ENCODE measurements at regions not wholly inside any gene's neighbourhood (a gene's known extent, or its start where the extent isn't known, plus 50 kb on each side); places are given as distances from the start of the nearest gene placed in this dataset.

DNA sequence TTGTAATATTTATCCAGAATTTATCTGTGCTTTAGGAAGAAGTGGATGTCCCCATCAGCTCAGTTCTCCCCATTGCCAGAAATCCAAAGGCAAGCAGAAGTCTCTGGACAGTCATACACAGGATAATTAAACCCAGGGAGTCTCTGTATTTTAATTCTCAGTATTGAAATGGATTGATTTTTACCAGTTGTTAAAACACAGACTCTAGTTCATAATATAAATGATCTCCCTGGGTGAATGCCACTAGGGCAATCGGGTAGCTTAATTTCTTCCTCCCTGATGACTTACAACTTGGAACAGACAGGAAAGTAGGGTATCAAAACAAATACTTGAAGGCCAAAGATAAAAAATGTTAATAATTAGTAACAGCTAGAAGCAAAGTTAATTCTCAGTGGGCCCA, 66.5 kb upstream of the DAP start (continued):
- TF ChIP-seq EZH2phosphoT487 (IDR thresholded peaks at IDR 0.05; ENCODE audit: borderline replicate concordance, low read depth) (no peak), TEAD4 (IDR thresholded peaks at IDR 0.05; ENCODE audit: borderline replicate concordance, insufficient read depth) (no peak), TAF1 (IDR thresholded peaks at IDR 0.05; ENCODE audit: borderline replicate concordance, low read depth, low read length) (no peak), FOXM1 (IDR thresholded peaks at IDR 0.05; ENCODE audit: low read depth) (no peak)
- TF ChIP-seq, protein P1, sequence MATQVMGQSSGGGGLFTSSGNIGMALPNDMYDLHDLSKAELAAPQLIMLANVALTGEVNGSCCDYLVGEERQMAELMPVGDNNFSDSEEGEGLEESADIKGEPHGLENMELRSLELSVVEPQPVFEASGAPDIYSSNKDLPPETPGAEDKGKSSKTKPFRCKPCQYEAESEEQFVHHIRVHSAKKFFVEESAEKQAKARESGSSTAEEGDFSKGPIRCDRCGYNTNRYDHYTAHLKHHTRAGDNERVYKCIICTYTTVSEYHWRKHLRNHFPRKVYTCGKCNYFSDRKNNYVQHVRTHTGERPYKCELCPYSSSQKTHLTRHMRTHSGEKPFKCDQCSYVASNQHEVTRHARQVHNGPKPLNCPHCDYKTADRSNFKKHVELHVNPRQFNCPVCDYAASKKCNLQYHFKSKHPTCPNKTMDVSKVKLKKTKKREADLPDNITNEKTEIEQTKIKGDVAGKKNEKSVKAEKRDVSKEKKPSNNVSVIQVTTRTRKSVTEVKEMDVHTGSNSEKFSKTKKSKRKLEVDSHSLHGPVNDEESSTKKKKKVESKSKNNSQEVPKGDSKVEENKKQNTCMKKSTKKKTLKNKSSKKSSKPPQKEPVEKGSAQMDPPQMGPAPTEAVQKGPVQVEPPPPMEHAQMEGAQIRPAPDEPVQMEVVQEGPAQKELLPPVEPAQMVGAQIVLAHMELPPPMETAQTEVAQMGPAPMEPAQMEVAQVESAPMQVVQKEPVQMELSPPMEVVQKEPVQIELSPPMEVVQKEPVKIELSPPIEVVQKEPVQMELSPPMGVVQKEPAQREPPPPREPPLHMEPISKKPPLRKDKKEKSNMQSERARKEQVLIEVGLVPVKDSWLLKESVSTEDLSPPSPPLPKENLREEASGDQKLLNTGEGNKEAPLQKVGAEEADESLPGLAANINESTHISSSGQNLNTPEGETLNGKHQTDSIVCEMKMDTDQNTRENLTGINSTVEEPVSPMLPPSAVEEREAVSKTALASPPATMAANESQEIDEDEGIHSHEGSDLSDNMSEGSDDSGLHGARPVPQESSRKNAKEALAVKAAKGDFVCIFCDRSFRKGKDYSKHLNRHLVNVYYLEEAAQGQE (IDR thresholded peaks at IDR 0.05; ENCODE audit: low read depth, low read length), result no peak

DNA sequence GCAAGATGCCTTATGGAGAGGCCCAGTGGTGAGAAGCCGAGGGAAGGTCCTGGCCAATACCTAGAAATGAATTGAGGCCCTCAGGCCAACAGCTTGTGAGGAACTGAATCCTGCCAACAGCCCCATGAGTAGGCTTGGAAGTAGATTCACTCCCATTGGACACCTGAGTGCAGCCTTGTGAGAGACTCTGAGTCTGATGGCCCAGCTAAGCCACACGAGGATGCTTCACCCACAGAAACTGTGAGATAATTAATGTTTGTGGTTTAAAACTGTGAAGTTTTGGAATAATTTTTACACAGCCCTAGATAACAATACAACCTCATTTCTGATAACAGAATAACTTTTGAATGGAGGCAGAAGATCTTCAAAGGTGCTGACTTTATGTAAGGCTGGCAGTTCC, 65.9 kb upstream of the DAP start:
- no peaks in the 10 kb centered on the region for H3K4me1 ChIP-seq (ENCODE audit: control insufficient read depth in 1 of 2, insufficient read depth in 2 of 2, low read depth in 1 of 2, low read length in 1 of 2)
- WGBS (ENCODE audit: low lambda C conversion rate), result 11% methylated on average over 2 of the region's 2 CpGs

DNA sequence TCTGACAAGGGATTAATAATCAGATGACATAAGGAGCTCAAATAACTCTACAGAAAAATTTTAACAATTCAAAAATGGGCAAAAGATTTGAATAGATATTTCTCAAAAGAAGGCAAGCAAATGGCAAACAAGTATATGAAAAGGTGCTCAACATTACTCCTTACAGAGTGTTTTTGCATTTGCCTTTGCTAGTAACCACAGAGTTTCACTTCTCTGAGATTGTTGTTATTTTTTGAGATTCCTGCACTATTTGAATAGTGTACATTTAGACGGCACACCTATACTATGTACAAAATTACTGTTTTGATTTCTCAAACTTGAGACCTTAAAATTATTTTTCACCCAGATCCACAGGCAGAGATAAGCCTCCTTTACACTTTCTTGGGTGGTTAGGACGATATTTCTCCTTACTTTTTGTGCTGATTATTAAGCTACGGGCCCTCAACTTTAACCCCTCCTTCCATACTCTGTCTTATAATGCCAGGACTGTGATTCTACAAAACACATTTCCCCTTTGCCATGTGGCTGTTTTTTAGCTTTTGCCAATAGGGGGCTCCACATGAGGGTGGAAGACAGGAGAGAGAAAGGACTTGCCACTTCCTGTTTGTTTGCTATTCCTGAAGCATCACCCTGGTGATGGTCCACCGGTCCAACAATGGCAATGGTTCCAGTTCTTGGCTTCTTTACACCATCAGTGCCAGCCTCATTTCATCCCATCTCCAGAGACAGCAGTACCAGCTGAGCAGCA, 65.0 kb upstream of the DAP start:
- no peaks in the 10 kb centered on the region for H3K79me2 ChIP-seq (ENCODE audit: insufficient read depth)
- H3K4me1 ChIP-seq (ENCODE audit: control insufficient read depth in 1 of 2, insufficient read depth in 2 of 2, low read depth in 1 of 2, low read length in 1 of 2), result no peaks in the 10 kb centered on the region
- 43% methylated on average over 4 of the region's 4 CpGs for WGBS (ENCODE audit: low lambda C conversion rate)
- H3K27me3 ChIP-seq (ENCODE audit: insufficient read depth), result peaks cover 6% of the 10 kb centered on the region; the same call in 1 of the 2 replicates
- POLR2A ChIA-PET, result no interaction called here
- no peaks in the 10 kb centered on the region for H3K36me3 ChIP-seq (replicated peaks in 1 of 2; ENCODE audit: control insufficient read depth in 1 of 2, insufficient read depth in 2 of 2, low read length in 1 of 2)
- no peak overlapping the region for H3K27ac ChIP-seq (ENCODE audit: low read depth in 2 of 2, low read length in 1 of 2)
- H3K4me3 ChIP-seq (ENCODE audit: low read depth in 2 of 2, low read length in 1 of 2), result no peak overlapping the region
- H2AFZ ChIP-seq (ENCODE audit: low read depth), result no peak overlapping the region
- CTCF ChIA-PET, result interaction anchor here (0.9 to 1.3 kb wide), 3 partner anchors 14 to 108 kb away, joined by 3 read pairs; no protein-coding TSS in a partner anchor
- no peaks in the 10 kb centered on the region for H3K9me3 ChIP-seq
- H3K9ac ChIP-seq, result no peak overlapping the region
- H3K9me2 ChIP-seq, result no peaks in the 10 kb centered on the region
- H3F3A ChIP-seq (replicated peaks; ENCODE audit: insufficient read depth), result peaks cover 3% of the 10 kb centered on the region
- no peak for DNase-seq
- no peak overlapping the region for H3K4me2 ChIP-seq
- H4K20me1 ChIP-seq (ENCODE audit: insufficient read depth), result no peaks in the 10 kb centered on the region
- TF ChIP-seq, protein P2, sequence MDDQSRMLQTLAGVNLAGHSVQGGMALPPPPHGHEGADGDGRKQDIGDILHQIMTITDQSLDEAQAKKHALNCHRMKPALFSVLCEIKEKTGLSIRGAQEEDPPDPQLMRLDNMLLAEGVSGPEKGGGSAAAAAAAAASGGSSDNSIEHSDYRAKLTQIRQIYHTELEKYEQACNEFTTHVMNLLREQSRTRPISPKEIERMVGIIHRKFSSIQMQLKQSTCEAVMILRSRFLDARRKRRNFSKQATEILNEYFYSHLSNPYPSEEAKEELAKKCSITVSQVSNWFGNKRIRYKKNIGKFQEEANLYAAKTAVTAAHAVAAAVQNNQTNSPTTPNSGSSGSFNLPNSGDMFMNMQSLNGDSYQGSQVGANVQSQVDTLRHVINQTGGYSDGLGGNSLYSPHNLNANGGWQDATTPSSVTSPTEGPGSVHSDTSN (IDR thresholded peaks at IDR 0.05), result no peak
- TF ChIP-seq, protein P3, sequence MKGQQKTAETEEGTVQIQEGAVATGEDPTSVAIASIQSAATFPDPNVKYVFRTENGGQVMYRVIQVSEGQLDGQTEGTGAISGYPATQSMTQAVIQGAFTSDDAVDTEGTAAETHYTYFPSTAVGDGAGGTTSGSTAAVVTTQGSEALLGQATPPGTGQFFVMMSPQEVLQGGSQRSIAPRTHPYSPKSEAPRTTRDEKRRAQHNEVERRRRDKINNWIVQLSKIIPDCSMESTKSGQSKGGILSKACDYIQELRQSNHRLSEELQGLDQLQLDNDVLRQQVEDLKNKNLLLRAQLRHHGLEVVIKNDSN (IDR thresholded peaks at IDR 0.05; ENCODE audit: borderline replicate concordance, low read depth), result no peak
- TF ChIP-seq YY1 (IDR thresholded peaks at IDR 0.05; ENCODE audit: low read depth) (no peak), TAF1 (IDR thresholded peaks at IDR 0.05; ENCODE audit: borderline replicate concordance, low read depth, low read length) (no peak), NFIC (IDR thresholded peaks at IDR 0.05; ENCODE audit: borderline replicate concordance) (no peak), FOSL2 (IDR thresholded peaks at IDR 0.05; ENCODE audit: borderline replicate concordance, low read depth) (no peak), FOXJ3 (CRISPR knock-in tag; IDR thresholded peaks at IDR 0.05) (no peak)
- TF ChIP-seq, protein P4, sequence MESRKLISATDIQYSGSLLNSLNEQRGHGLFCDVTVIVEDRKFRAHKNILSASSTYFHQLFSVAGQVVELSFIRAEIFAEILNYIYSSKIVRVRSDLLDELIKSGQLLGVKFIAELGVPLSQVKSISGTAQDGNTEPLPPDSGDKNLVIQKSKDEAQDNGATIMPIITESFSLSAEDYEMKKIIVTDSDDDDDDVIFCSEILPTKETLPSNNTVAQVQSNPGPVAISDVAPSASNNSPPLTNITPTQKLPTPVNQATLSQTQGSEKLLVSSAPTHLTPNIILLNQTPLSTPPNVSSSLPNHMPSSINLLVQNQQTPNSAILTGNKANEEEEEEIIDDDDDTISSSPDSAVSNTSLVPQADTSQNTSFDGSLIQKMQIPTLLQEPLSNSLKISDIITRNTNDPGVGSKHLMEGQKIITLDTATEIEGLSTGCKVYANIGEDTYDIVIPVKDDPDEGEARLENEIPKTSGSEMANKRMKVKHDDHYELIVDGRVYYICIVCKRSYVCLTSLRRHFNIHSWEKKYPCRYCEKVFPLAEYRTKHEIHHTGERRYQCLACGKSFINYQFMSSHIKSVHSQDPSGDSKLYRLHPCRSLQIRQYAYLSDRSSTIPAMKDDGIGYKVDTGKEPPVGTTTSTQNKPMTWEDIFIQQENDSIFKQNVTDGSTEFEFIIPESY (IDR thresholded peaks at IDR 0.05; ENCODE audit: borderline replicate concordance, low read depth), result no peak

More for the DNA sequence above, 65.9 kb upstream of the DAP start:
- ChIA-PET CTCF (interaction anchor here (0.9 to 1.3 kb wide), 4 partner anchors 10 to 132 kb away, joined by 3 to 6 read pairs (median 3); no protein-coding TSS in a partner anchor), POLR2A (no interaction called here)
- Histone ChIP-seq H3K9me2 (no peaks in the 10 kb centered on the region), H3K9ac (no peak overlapping the region), H3F3A (replicated peaks; ENCODE audit: insufficient read depth) (peaks cover 3% of the 10 kb centered on the region), H4K20me1 (ENCODE audit: insufficient read depth) (no peaks in the 10 kb centered on the region), H3K27me3 (ENCODE audit: insufficient read depth) (no peaks in the 10 kb centered on the region; the same call in 1 of the 2 replicates), H3K4me2 (no peak overlapping the region), H2AFZ (ENCODE audit: low read depth) (no peak overlapping the region), H3K9me3 (no peaks in the 10 kb centered on the region), H3K79me2 (ENCODE audit: insufficient read depth) (no peaks in the 10 kb centered on the region), H3K27ac (ENCODE audit: low read depth in 2 of 2, low read length in 1 of 2) (no peak overlapping the region), H3K4me3 (ENCODE audit: low read depth in 2 of 2, low read length in 1 of 2) (no peak overlapping the region), H3K36me3 (replicated peaks in 1 of 2; ENCODE audit: control insufficient read depth in 1 of 2, insufficient read depth in 2 of 2, low read length in 1 of 2) (no peaks in the 10 kb centered on the region)
- no peak for DNase-seq
- TF ChIP-seq CHD2 (IDR thresholded peaks at IDR 0.05; ENCODE audit: low read length, partially characterized antibody), result no peak
- TF ChIP-seq, protein P5, sequence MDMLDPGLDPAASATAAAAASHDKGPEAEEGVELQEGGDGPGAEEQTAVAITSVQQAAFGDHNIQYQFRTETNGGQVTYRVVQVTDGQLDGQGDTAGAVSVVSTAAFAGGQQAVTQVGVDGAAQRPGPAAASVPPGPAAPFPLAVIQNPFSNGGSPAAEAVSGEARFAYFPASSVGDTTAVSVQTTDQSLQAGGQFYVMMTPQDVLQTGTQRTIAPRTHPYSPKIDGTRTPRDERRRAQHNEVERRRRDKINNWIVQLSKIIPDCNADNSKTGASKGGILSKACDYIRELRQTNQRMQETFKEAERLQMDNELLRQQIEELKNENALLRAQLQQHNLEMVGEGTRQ (IDR thresholded peaks at IDR 0.05; ENCODE audit: borderline replicate concordance, low read depth, low read length), result no peak

Data from SK-N-SH (cell line).